HG02938 (cell line): ENCODE measurements at regions not wholly inside any gene's neighbourhood (a gene's known extent, or its start where the extent isn't known, plus 50 kb on each side); places are given as distances from the start of the nearest gene placed in this dataset.

Experiments
- ATAC-seq: cut with Tn5 transposase; IDR thresholded peaks from one replicate; pipeline ENCODE4 v1.9.1; 2021; ENCODE audit warnings: mild to moderate bottlenecking, moderate library complexity; ENCODE audit not compliant: unreplicated experiment

- no peak for ATAC-seq
These were observed 208.2 kb downstream of the SEC61B start for GRCh38 chr9:99430301-99430700.

DNA sequence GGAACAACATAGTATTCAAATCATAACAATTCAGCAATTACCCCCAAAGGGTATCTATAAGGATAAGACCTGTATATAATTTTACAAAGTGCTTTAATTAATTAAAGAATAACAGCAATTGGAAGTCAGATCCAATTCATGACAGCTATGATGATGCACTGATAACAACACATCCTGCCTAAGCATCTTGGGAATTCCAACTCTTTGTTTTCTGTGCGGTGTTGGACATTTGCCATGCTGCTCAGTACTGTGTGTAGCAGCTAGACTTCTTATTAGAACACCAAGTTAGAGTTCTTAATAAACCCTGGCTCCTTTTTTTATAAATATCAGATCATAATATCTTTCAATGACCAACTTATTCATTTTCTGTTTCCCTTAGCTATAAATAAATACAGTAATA lies 209.0 kb downstream of the SEC61B start:
- no peak for ATAC-seq

DNA sequence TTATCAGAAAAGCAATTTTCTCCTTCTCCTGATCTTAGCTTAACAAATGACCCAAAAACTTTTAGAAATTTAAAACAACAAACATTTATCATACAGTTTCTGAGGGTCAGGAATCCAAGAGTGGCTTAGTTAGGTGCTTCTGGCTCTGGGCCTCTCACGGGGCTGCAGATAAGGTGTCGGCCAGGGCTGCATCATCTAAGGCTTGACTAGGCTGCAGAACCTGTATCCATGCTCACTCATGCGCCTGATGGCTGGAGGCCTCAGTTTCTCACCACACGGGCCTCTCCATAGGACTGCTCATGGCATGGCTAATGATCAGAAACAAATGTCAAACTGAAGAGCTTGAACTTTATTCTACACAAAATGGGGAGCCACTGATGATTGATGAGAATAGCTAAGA lies 210.0 kb downstream of the SEC61B start:
- ATAC-seq, result no peak

DNA sequence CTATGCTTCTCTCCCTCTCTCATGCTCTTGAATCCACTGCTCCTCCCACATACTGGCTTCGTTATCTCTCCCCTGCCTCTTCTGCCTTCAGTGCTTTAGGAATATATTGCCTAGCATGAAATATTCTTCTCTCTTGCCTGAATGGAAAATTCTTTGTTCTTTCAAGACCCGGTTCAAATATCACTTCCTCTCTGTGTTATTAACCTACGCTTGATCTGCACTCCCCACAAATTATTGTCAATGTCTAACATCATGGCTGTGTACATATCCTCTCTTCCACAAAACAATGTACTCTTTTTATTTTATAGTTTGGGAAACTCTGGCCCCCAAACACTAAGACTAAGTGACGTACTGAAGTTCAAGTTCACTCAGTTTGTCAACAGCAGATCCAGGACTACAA lies 211.0 kb downstream of the SEC61B start:
- ATAC-seq, result no peak

GRCh38 chr9:99433555-99433954 lies 211.5 kb downstream of the SEC61B start:
- peak; percentile 99 for ATAC-seq

DNA sequence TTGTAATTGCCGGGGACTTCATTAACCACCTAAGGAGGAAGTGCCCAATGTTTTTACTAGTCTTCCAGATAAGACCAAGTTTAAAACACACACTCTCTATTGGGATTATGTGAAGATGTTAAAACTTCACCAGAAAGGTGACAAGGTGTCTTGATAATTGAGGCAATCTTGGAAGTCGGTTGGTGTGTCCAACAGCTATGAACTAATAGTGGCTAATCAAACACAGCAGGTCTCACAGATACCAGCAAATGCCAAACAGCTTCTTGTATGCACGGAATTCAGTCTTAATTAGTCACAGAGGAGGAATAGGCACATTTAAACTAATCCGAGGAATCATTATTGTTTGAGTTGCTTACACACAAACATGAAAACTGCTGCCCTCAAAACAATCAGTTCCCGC lies 214.5 kb downstream of the SEC61B start:
- ATAC-seq, result no peak

- no peak for ATAC-seq
These were observed 215.1 kb downstream of the SEC61B start for GRCh38 chr9:99437145-99437544.

DNA sequence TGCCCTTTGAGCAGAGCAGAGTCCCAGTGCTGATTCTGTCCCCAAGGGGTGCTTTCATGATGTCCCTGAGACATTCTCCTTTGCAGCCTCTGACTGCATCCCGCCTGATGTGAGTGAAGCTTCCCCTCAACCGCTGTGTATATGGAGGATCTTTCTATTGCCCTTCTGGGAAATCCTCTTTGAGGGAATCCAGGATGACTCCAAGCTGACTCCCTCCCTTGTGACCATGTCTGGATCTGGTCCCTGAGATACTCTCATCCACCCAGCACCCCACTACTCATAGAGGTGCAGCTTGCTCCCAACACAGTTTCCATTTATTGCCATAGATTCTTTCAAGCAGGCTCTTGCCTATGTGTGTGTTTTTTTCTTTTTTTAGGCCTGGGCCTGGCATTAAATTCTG lies 216.5 kb downstream of the SEC61B start:
- no peak for ATAC-seq

GRCh38 chr9:99441829-99442228 lies 219.7 kb downstream of the SEC61B start:
- ATAC-seq, result no peak

DNA sequence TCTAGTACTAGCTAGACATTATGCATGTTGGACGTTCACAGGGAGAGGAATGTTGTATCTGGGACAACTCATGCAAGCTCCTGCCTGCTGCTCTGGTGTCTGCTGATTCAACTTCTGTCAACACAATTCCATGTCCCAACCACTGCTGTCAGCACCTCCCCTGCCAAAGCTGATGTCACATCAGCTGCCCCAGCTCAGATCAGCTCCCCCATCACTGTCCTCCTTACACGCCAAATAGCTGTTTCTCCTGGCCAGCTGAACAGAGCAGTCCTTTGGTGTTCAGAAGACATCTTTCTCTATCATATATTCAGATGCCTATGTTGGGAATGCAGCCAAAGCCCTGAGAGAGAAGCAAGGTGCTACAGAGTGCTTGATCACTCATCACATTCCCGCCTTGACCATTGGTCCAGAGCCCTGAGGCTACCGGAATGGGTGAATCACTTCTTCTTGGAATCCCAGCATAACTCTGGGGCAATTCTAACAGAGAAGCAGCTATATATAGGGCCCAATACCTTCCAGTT lies 223.3 kb downstream of the SEC61B start:
- ATAC-seq, result no peak

DNA sequence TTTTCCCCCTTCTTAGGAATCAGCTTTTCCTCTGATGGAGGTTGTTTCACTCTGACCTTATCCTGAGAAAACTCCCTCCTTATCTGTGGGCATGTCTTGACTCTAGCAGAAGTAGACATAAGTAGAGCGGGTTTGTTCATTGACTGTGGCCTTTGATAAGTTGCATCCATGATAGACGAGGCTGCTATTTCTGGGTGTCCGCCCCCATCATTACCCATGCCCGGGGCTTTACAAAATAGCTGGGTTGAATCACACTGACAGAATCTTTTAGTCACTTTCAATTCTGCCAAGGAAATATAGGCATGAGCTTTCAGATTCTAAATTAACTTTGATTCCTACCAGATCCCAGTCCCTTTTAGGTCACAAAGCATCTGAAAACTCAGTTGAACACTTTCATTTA lies 223.8 kb downstream of the SEC61B start:
- ATAC-seq, result no peak

- ATAC-seq, result no peak
These were observed 225.9 kb downstream of the SEC61B start for GRCh38 chr9:99447951-99448350.

GRCh38 chr9:99449726-99450125 lies 227.6 kb downstream of the SEC61B start:
- no peak for ATAC-seq

- ATAC-seq, result no peak
These were observed 229.1 kb downstream of the SEC61B start for GRCh38 chr9:99451112-99451606.

DNA sequence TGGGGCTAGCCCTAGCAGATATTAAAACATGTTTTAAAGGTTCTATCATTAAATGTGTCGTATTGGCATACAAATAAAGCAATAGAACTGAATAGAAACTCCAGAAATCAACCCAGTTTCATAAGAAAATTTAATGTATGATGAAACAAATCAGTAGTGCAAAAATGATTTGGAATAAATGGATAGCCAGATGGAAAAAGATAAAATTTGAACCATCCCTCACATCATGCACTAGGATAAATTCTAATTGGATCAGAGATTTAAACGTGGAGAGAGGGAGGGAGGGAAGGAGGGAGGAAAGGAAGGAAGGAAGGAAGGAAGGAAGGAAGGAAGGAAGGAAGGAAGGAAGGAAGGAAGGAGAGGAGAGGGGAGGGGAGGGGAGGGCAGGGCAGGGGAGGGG lies 235.3 kb downstream of the SEC61B start:
- ATAC-seq, result no peak

- no peak for ATAC-seq
These were observed 235.9 kb downstream of the SEC61B start for GRCh38 chr9:99457981-99458380.

DNA sequence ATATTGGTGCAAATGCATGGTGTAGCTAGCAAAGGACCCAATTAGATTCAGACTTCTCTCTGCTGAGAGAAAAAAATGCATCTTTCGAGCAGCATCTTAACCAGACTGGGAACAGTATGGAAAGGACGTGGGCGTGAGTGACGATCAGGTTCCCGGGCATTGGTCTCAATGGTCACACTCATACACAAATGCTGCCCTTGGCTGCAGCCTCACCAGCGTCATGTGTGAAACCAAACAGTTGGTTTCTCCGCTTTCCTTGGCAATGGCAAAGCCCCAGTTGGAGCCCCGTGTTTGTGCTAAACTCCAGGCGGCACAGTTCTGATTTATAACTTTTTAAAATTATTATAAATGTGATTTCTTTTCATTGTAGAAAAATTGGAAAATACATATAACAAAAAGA lies 237.8 kb downstream of the SEC61B start:
- no peak for ATAC-seq

GRCh38 chr9:99463131-99463530 lies 241.0 kb downstream of the SEC61B start:
- ATAC-seq, result no peak

DNA sequence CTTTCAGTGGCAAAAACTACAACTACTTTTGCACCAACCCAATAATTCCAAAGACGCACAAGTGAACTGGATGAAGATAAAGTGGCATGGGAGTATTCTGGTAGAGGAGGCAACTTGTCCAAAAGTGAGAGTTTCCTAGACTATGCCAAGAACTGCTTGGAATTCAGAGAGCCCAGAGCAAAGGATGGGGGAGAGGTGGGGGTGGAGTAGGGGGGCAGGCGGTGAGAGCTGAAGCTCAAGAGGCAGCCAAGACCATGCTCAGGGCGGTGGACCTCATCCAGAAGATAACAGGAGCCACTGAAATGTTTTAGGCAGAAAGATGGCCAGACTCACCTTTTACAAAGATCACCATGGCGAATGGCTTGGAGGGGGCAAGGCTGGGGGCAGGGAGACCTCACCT lies 242.5 kb downstream of the SEC61B start:
- no peak for ATAC-seq

- ATAC-seq, result no peak
These were observed 243.3 kb downstream of the SEC61B start for GRCh38 chr9:99465231-99465907.

DNA sequence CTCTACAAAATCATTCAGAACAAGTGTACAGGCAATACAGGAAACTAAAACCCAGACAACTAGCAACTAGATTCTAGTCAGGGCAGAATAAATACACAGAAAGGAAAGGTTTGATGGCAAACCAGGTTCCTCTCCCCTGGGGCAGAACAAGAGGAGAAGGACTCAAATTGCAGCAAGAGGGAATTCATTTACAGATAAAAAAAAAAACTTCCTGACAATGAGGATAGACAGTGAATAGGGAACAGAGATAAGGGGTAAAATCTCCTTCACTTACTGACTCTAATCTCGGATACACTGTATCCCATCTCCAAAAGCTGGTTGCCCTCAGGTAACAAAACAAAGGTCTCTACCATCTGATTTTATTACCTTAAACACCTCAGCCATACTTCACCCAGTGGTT lies 244.0 kb downstream of the SEC61B start:
- no peak for ATAC-seq

GRCh38 chr9:99466781-99467180 lies 244.7 kb downstream of the SEC61B start:
- ATAC-seq, result no peak

GRCh38 chr9:99471033-99471432 lies 249.0 kb downstream of the SEC61B start:
- no peak for ATAC-seq
